Vagina (tissue), 2 donors: ENCODE measurements at regions not wholly inside any gene's neighbourhood (a gene's known extent, or its start where the extent isn't known, plus 50 kb on each side); places are given as distances from the start of the nearest gene placed in this dataset.

Source experiments
- POLR2A ChIP-seq, 2 donors: fragments of 450-650 bp; IDR thresholded peaks; one replicate each; pipeline ENCODE4 v1.6.1; 2017; ENCODE audit warnings: antibody characterized with exemption in 2 of 2, mild to moderate bottlenecking in 2 of 2, moderate library complexity in 2 of 2
- POLR2AphosphoS5 ChIP-seq, 2 donors: sonication (generic); formaldehyde crosslinking; IDR thresholded peaks; one replicate each; pipeline ENCODE4 v1.9.0; 2017; ENCODE audit warnings: antibody characterized with exemption in 2 of 2, mild to moderate bottlenecking in 2 of 2, low read depth in 1 of 2; ENCODE audit not compliant: insufficient read depth in 1 of 2
- TF ChIP-seq, protein P1 (sequence below), 3 experiments: fragments of 450-650 bp in 2 of 3; fragments of 200-600 bp in 1 of 3; sonication (generic) in 1 of 3; IDR thresholded peaks; one replicate each; pipeline ENCODE4 v1.5.1; 2017 to 2019; ENCODE audit warnings: antibody characterized with exemption in 3 of 3, mild to moderate bottlenecking in 2 of 3, moderate library complexity in 2 of 3

DNA sequence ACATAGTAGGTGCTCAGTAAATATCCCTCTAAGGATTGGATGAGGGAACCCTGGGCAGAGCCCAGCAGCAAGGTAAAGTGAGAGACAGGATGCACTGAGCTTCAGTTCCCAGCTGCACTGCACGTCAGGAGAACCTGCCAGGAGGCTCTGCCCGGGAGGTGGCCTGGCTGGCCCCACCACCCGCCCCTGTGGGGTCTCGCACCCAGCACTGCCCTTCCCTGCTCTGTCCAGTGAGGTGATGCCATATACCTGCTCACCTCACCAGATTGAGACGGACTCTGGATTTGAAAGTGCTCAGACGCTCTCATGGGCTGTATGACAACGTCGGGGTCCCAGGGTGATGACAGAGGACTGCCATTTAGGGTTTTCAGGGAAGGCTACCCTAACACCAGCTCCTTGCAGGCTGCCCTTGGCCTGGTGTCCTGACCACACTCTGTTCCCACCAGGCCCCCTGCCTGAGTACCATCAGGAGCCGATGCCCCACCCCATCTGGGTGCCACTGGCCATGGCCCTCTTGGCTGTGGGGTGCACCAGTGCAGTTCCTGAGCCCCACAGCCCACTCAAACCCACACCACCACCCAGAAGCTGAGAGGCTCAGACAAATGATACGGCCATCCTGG, 61.7 kb upstream of the FGF3 start:
- TF ChIP-seq, protein P1, sequence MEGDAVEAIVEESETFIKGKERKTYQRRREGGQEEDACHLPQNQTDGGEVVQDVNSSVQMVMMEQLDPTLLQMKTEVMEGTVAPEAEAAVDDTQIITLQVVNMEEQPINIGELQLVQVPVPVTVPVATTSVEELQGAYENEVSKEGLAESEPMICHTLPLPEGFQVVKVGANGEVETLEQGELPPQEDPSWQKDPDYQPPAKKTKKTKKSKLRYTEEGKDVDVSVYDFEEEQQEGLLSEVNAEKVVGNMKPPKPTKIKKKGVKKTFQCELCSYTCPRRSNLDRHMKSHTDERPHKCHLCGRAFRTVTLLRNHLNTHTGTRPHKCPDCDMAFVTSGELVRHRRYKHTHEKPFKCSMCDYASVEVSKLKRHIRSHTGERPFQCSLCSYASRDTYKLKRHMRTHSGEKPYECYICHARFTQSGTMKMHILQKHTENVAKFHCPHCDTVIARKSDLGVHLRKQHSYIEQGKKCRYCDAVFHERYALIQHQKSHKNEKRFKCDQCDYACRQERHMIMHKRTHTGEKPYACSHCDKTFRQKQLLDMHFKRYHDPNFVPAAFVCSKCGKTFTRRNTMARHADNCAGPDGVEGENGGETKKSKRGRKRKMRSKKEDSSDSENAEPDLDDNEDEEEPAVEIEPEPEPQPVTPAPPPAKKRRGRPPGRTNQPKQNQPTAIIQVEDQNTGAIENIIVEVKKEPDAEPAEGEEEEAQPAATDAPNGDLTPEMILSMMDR (IDR thresholded peaks at IDR 0.05): no peak
- TF ChIP-seq POLR2A (IDR thresholded peaks at IDR 0.05) (no peak), POLR2AphosphoS5 (IDR thresholded peaks at IDR 0.05; ENCODE audit: insufficient read depth in 1 of 2, low read depth in 1 of 2) (no peak)
